ENCODE measurements at regions not wholly inside any gene's neighbourhood (a gene's known extent, or its start where the extent isn't known, plus 50 kb on each side); places are given as distances from the start of the nearest gene placed in this dataset.

GRCh38 chr16:73225983-73226382 lies 178.1 kb upstream of the ZFHX3 start:
- TF ChIP-seq TSHZ2 (CRISPR knock-in tag; IDR thresholded peaks at IDR 0.05) = no peak
- TF ChIP-seq POU6F1 (CRISPR knock-in tag; IDR thresholded peaks at IDR 0.05; ENCODE audit: borderline replicate concordance, low read depth) = no peak
- no peak for TF ChIP-seq SNAI2 (CRISPR knock-in tag; IDR thresholded peaks at IDR 0.05)
- TF ChIP-seq CSRNP3 (CRISPR knock-in tag; IDR thresholded peaks at IDR 0.05) = no peak
- TF ChIP-seq CSDC2 (CRISPR knock-in tag; IDR thresholded peaks at IDR 0.05) = no peak
- TF ChIP-seq GLIS3 (CRISPR knock-in tag; IDR thresholded peaks at IDR 0.05) = no peak
- no peak for ATAC-seq

GRCh38 chr16:73220836-73221235 lies 172.9 kb upstream of the ZFHX3 start:
- TF ChIP-seq GLIS3 (CRISPR knock-in tag; IDR thresholded peaks at IDR 0.05) (no peak), ZNF70 (CRISPR knock-in tag; IDR thresholded peaks at IDR 0.05) (no peak), ZNF565 (CRISPR knock-in tag; conservative IDR thresholded peaks at IDR 0.05; ENCODE audit: low read depth) (no peak), ARNTL (CRISPR knock-in tag; IDR thresholded peaks at IDR 0.05; ENCODE audit: borderline replicate concordance, low read depth) (no peak)
- ATAC-seq = no peak

- no peak for TF ChIP-seq ZNF8 (CRISPR knock-in tag; IDR thresholded peaks at IDR 0.05)
- TF ChIP-seq GLIS3 (CRISPR knock-in tag; IDR thresholded peaks at IDR 0.05) = no peak
- no peak for TF ChIP-seq SNAI2 (CRISPR knock-in tag; IDR thresholded peaks at IDR 0.05)
- TF ChIP-seq ISL1 (CRISPR knock-in tag; IDR thresholded peaks at IDR 0.05) = no peak
- no peak for TF ChIP-seq CSRNP3 (CRISPR knock-in tag; IDR thresholded peaks at IDR 0.05)
- no peak for TF ChIP-seq PPARA (CRISPR knock-in tag; IDR thresholded peaks at IDR 0.05; ENCODE audit: borderline replicate concordance)
- no peak for TF ChIP-seq POU6F1 (CRISPR knock-in tag; IDR thresholded peaks at IDR 0.05; ENCODE audit: borderline replicate concordance, low read depth)
- no peak for TF ChIP-seq ZC3H10 (CRISPR knock-in tag; IDR thresholded peaks at IDR 0.05)
- no peak for TF ChIP-seq OSR1 (CRISPR knock-in tag; IDR thresholded peaks at IDR 0.05)
- TF ChIP-seq ARNTL (CRISPR knock-in tag; IDR thresholded peaks at IDR 0.05; ENCODE audit: borderline replicate concordance, low read depth) = no peak
- TF ChIP-seq CREB5 (CRISPR knock-in tag; IDR thresholded peaks at IDR 0.05; ENCODE audit: low read depth) = no peak
- TF ChIP-seq TOX (CRISPR knock-in tag; IDR thresholded peaks at IDR 0.05; ENCODE audit: borderline replicate concordance) = no peak
- TF ChIP-seq BACH2 (CRISPR knock-in tag; IDR thresholded peaks at IDR 0.05; ENCODE audit: borderline replicate concordance) = no peak
- ATAC-seq = no peak
Observed at GRCh38 chr16:73219176-73219575, 171.2 kb upstream of the ZFHX3 start.

- no peak for ATAC-seq
- TF ChIP-seq ESRRG (CRISPR knock-in tag; IDR thresholded peaks at IDR 0.05) (no peak), SNAI2 (CRISPR knock-in tag; IDR thresholded peaks at IDR 0.05) (no peak), TSHZ2 (CRISPR knock-in tag; IDR thresholded peaks at IDR 0.05) (no peak), ZNF70 (CRISPR knock-in tag; IDR thresholded peaks at IDR 0.05) (no peak), ZNF8 (CRISPR knock-in tag; IDR thresholded peaks at IDR 0.05) (no peak), ZNF565 (CRISPR knock-in tag; conservative IDR thresholded peaks at IDR 0.05; ENCODE audit: low read depth) (no peak), ZFP3 (CRISPR knock-in tag; IDR thresholded peaks at IDR 0.05) (no peak), ISL1 (CRISPR knock-in tag; IDR thresholded peaks at IDR 0.05) (no peak), POU6F1 (CRISPR knock-in tag; IDR thresholded peaks at IDR 0.05; ENCODE audit: borderline replicate concordance, low read depth) (no peak), ZC3H10 (CRISPR knock-in tag; IDR thresholded peaks at IDR 0.05) (no peak)
Observed at GRCh38 chr16:73217654-73218053, 169.7 kb upstream of the ZFHX3 start.

Data from SK-N-SH treated with all-trans-retinoic acid at 6 μM for 48 hours (cell line).